Thyroid gland (tissue), 4 donors: ENCODE measurements at regions not wholly inside any gene's neighbourhood (a gene's known extent, or its start where the extent isn't known, plus 50 kb on each side); places are given as distances from the start of the nearest gene placed in this dataset.

Experiments used
- DNase-seq, 2 donors: peaks; one replicate each; pipeline ENCODE4 v3.0.0-alpha.2; 2019
- H3K27ac ChIP-seq, 3 donors: fragments of 200-600 bp; sonication (generic); 1 replicate in 2 of 3; 2 replicates in 1 of 3; pipeline ENCODE4 v1.5.1; 2016 to 2019; ENCODE audit warnings: mild to moderate bottlenecking in 1 of 3, moderate library complexity in 1 of 3
- H3K27me3 ChIP-seq: fragments of 200-600 bp; sonication (generic); one replicate; pipeline ENCODE4 v1.5.1; 2019
- H3K36me3 ChIP-seq, 2 donors: fragments of 200-600 bp; sonication (generic); one replicate each; pipeline ENCODE4 v1.5.1; 2016 to 2019
- H3K4me1 ChIP-seq, 2 donors: fragments of 200-600 bp; sonication (generic); one replicate each; pipeline ENCODE4 v1.5.1; 2017 to 2019
- H3K4me3 ChIP-seq, 3 donors: fragments of 200-600 bp; sonication (generic); replicated peaks in 1 of 3; 1 replicate in 2 of 3; 2 replicates in 1 of 3; pipeline ENCODE4 v1.5.1; 2016; ENCODE audit warnings: mild to moderate bottlenecking in 1 of 3
- H3K9me3 ChIP-seq: fragments of 200-600 bp; sonication (generic); one replicate; pipeline ENCODE4 v1.5.1; 2017
- CTCF ChIP-seq, 6 experiments: fragments of 200-600 bp in 3 of 6; fragments of 450-650 bp in 3 of 6; sonication (generic) in 3 of 6; IDR thresholded peaks; one replicate each; pipeline ENCODE4 v1.5.1; 2016 to 2019; ENCODE audit warnings: antibody characterized with exemption in 6 of 6, mild to moderate bottlenecking in 2 of 6, inconsistent platforms in 1 of 6, moderate library complexity in 1 of 6
- POLR2A ChIP-seq, 2 donors: fragments of 450-650 bp; IDR thresholded peaks; one replicate each; pipeline ENCODE4 v1.6.1; 2017; ENCODE audit warnings: antibody characterized with exemption in 2 of 2, mild to moderate bottlenecking in 2 of 2, moderate library complexity in 1 of 2
- WGBS, 2 donors: methylation state at CpG; one replicate each; pipeline ENCODE4 v1.1.5; 2017; 5-methylcytosine and 5-hydroxymethylcytosine counted together
- intact Hi-C: fragments of 100-400 bp; cut with DNase I; formaldehyde crosslinking; loops from one replicate; pipeline ENCODE4 v1.15.1; 2023

- no peak overlapping the region for H3K4me3 ChIP-seq
- no peaks in the 10 kb centered on the region for H3K36me3 ChIP-seq
- no peaks in the 10 kb centered on the region for H3K27me3 ChIP-seq
- H3K9me3 ChIP-seq = no peaks in the 10 kb centered on the region
- 70 to 81% methylated on average over 1 of the region's 1 CpG for WGBS, 2 donors
- H3K27ac ChIP-seq = no peak overlapping the region
- no peak for DNase-seq
- no peaks in the 10 kb centered on the region for H3K4me1 ChIP-seq
- intact Hi-C loops = no loop called here
- no peak for TF ChIP-seq CTCF (IDR thresholded peaks at IDR 0.05)
- TF ChIP-seq POLR2A (IDR thresholded peaks at IDR 0.05) = no peak
Measured at GRCh38 chr2:34110392-34110791, 511.3 kb upstream of the FAM98A start.

GRCh38 chr2:34107811-34108210, 508.7 kb upstream of the FAM98A start:
- Histone ChIP-seq H3K27ac (no peak overlapping the region), H3K27me3 (no peaks in the 10 kb centered on the region), H3K4me1 (no peaks in the 10 kb centered on the region), H3K36me3 (no peaks in the 10 kb centered on the region), H3K4me3 (no peak overlapping the region), H3K9me3 (no peaks in the 10 kb centered on the region)
- no peak for DNase-seq
- intact Hi-C loops = no loop called here
- 73 to 76% methylated on average over 1 of the region's 1 CpG for WGBS, 2 donors
- TF ChIP-seq POLR2A (IDR thresholded peaks at IDR 0.05) (no peak), CTCF (IDR thresholded peaks at IDR 0.05) (no peak)

- H3K4me3 ChIP-seq = no peak overlapping the region
- TF ChIP-seq POLR2A (IDR thresholded peaks at IDR 0.05) (no peak), CTCF (IDR thresholded peaks at IDR 0.05) (no peak)
- H3K36me3 ChIP-seq = no peaks in the 10 kb centered on the region
- no peak for DNase-seq
- no peaks in the 10 kb centered on the region for H3K9me3 ChIP-seq
- no peaks in the 10 kb centered on the region for H3K4me1 ChIP-seq
- intact Hi-C loops = no loop called here
- no peaks in the 10 kb centered on the region for H3K27me3 ChIP-seq
- 70 to 78% methylated on average over 5 of the region's 5 CpGs for WGBS, 2 donors
- no peak overlapping the region for H3K27ac ChIP-seq
Measured at GRCh38 chr2:34105006-34105767, 506.1 kb upstream of the FAM98A start.

GRCh38 chr2:34104601-34105000, 505.5 kb upstream of the FAM98A start:
- intact Hi-C loops = no loop called here
- 78 to 89% methylated on average over 1 of the region's 1 CpG for WGBS, 2 donors
- Histone ChIP-seq H3K36me3 (no peaks in the 10 kb centered on the region), H3K4me3 (no peak overlapping the region), H3K27ac (no peak overlapping the region), H3K4me1 (no peaks in the 10 kb centered on the region), H3K27me3 (no peaks in the 10 kb centered on the region), H3K9me3 (no peaks in the 10 kb centered on the region)
- TF ChIP-seq POLR2A (IDR thresholded peaks at IDR 0.05) (no peak), CTCF (IDR thresholded peaks at IDR 0.05) (no peak)
- DNase-seq = no peak

GRCh38 chr2:34103437-34103836, 504.3 kb upstream of the FAM98A start:
- Histone ChIP-seq H3K4me3 (no peak overlapping the region), H3K27me3 (no peaks in the 10 kb centered on the region)
- no peak for TF ChIP-seq POLR2A (IDR thresholded peaks at IDR 0.05)
- no peak for TF ChIP-seq CTCF (IDR thresholded peaks at IDR 0.05)

More at GRCh38 chr2:34103437-34103836, 504.3 kb upstream of the FAM98A start:
- Histone ChIP-seq H3K9me3 (no peaks in the 10 kb centered on the region), H3K27ac (no peak overlapping the region), H3K4me1 (no peaks in the 10 kb centered on the region), H3K36me3 (no peaks in the 10 kb centered on the region)
- DNase-seq = no peak
- WGBS, 2 donors = 47 to 53% methylated on average over 2 of the region's 2 CpGs
- intact Hi-C loops = no loop called here
